ENCODE measurements at regions not wholly inside any gene's neighbourhood (a gene's known extent, or its start where the extent isn't known, plus 50 kb on each side); places are given as distances from the start of the nearest gene placed in this dataset.
"Not testable (repeated sequence)": the region's sequence is repeated elsewhere in the genome, so short reads cannot be mapped to it uniquely, and the experiment has no call there.

DNA sequence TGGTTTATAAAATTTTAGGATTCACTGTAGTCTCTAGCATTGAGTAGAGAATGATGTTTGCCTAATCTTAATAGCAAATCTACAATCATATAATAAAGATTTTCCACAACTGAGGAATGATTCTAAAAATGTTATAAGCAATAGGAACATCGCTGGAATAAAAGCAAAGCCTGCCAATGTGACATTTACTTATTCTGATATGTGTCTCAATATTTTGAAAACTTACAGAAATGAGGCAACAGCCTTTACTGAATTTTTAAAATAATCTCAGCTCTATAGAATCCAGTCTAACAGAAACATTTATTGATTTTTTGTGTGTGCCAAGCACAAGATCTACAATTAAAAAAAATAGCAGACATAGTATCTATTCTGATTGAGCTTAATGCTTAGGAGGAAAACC, 303.7 kb upstream of the CCDC179 start:
- DNase-seq: no peak

GRCh38 chr11:23166376-23166775, 306.1 kb upstream of the CCDC179 start:
- DNase-seq: no peak

GRCh38 chr11:23179609-23180008, 319.3 kb upstream of the CCDC179 start:
- DNase-seq: no peak

DNA sequence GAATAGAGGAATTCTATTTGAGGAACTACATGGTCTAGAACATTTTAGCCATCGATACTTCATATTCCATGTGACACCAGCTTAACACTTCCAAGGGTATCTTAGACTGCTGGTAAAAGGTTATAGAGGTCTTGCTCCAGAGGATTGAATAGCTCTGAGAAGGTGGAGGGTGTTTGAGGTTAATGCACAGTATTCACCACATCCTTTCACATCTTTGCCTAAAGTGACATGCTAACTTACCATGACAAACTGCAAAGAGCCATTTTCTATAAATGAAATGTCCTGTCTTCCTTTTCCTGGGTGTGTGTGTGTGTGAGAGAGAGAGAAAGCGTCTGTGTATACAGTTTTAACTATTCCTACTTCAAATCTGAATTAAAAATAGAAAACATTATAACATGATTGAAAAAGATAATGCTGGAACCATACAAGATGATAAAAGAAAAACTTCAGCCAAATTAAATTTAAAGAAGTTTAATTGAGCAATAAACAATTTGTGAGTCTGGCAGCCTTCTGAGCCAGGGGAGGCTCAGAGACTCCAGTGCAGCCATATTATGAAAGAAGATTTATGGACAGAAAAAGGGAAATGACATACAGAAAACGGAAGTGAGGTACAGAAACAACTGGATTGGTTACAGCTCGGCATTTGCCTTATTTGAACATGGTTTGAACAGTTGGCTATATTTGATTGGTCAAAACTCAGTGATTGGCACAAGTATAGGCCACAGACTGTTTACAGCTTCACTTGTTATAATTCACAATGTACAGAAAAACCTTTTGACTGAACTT, 320.9 kb upstream of the CCDC179 start:
- DNase-seq: no peak

GRCh38 chr11:23192256-23192655, 332.0 kb upstream of the CCDC179 start:
- no peak for DNase-seq

DNA sequence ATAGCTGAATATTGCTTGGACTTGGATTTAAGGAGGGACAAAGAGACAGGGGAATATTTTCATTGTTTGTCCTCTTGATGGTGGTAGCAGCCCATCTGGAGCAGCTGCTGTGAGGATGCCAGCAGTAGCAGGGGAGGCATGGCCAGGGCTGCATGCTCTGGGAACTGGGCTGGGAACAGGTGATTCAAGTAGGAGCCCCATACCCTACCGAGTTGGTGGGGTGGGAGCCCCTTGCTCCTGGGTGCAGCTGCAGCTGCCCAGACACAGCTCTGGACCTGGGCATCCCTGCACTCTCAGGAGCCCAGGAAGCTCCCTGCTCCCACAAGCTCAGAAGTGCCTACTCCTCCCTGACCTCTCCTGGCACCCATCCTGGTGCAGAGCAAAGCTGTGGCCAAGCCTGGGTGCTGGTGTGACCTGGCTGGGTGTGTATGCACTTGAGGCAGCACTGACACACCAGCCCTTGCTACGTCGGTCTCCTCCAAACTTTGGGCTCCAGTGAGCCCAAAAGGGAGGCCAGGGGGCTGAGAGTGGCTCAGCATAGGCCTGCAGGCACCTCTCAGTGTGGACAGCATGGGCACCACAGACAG, 341.8 kb upstream of the CCDC179 start:
- no peak for DNase-seq

DNA sequence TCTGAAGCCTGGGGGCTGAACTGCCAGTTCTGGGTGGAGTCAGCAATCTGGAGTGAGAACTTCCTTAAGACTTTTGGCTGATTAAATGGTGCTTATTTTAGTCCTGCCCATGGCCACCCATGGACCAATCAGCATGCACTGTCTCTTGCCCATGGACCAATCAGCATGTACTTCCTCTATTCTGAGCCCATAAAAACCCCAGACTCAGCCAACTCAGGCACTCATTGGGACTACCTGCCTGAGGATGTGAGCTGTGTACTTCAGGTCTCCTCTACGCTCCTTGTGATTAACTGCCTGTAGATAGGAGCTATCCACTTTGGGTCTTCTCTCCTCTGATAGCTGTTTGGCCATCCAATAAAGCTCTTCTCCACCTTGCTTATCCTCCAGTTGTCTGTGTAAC, 342.3 kb upstream of the CCDC179 start:
- DNase-seq: no peak

DNA sequence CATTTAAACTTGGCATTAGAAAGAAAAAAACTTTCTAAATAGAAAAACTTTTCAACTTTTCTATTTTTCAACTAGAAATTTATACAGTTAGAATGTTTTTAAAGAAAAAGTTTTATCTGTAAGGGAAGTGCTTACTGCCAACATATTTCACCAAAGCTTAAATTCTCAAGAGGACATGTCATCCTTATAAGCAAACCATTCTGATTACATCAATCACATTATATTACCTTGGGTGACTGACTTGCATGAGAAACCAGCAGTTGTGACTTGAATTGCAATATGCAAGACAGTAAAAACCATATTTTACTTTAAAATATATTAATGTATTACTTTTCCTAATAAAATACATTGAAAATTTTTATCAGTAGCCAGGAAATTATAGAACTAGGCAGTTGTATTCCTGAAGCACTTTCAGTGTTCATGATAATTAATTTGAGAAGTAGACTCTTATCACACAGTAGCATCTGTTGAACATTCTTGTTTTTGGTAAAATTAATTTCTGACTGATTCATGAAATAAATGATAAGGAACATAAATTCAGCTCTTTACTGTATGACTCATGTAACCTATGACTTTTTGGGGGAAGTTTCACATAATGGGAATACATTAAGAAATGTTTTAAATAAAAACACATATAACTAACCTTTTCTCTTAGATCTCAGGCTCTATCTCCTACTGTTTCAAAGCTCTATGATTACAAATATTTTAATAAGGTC, 345.0 kb upstream of the CCDC179 start:
- no peak for DNase-seq

DNA sequence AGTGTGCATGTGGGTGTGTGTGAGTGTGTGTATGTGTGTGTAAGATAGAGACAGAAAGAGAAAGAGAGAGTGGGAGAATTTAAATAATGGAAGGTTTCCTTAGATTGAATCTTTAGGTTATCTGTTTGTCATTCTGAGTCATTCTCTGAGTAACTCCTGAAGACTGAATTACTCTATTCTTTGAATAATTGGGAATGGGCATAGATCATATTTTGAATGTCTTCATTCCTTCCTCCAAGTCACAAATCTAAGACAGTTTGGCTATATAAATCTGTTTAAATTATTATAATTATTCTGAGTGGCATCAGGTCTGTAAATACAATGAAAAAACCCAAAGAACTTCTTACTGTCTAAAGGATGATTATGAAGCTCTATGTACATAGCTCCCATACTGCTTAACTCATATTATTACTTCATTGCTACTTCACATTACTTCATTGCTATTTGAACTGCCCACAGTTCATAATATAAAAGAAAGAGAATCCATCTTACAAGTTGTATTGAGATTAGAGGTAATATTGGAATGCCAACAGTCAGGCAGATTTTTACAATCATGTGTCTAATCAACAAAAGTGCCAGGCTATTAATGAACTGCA, 346.6 kb upstream of the CCDC179 start:
- DNase-seq: no peak

GRCh38 chr11:23211221-23211620, 350.9 kb upstream of the CCDC179 start:
- no peak for DNase-seq

- DNase-seq: no peak
Observed at GRCh38 chr11:23212807-23213206, 352.5 kb upstream of the CCDC179 start.

DNA sequence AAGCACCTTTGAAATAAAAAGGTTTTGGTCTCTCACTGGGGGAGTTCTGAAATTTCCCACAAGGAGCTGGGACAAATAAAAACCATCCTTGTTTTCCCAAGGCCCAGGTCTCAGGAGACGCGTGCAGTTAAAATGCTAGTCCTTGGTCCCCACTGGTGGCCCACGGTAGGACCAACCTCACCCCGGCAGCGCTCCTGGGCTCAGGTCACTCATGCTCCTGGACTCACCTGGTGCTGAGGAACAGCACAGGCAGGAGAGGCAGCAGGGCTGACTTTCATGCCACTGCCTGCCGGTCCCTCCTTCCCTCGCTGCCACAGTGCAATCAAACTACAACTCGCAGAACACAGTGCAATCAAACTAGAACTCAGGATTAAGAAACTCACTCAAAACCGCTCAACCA, 356.8 kb upstream of the CCDC179 start:
- DNase-seq: no peak

DNA sequence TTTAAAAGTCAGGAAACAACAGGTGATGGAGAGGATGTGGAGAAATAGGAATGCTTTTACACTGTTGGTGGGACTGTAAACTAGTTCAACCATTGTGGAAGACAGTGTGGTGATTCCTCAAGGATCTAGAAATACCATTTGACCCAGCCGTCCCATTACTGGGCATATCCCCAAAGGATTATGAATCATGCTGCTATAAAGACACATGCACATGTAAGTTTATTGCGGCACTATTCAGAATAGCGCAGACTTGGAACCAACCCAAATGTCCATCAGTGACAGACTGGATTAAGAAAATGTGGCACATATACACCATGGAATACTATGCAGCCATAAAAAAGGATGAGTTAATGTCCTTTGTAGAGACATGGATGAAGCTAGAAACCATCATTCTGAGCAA, 359.8 kb upstream of the CCDC179 start:
- not testable (repeated sequence) for DNase-seq

DNA sequence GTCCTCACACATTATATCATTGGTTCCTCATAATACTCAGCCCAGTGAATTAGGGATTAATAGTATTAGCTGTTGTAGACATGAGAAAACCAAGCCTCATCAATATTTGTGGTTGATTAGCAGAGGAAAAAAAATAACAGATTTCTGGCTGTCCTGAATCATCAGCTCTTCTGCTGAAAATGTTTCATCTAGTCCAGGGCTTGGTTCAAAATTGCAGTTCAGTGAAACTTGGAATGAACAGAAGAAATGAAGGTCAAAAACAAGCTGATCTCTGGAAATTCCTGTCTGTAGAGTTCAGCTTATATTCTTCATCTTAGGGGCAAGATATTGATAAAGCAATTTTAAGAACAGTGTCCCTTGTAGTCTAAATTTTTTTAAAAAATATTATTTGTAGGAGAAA, 361.1 kb upstream of the CCDC179 start:
- no peak for DNase-seq

DNA sequence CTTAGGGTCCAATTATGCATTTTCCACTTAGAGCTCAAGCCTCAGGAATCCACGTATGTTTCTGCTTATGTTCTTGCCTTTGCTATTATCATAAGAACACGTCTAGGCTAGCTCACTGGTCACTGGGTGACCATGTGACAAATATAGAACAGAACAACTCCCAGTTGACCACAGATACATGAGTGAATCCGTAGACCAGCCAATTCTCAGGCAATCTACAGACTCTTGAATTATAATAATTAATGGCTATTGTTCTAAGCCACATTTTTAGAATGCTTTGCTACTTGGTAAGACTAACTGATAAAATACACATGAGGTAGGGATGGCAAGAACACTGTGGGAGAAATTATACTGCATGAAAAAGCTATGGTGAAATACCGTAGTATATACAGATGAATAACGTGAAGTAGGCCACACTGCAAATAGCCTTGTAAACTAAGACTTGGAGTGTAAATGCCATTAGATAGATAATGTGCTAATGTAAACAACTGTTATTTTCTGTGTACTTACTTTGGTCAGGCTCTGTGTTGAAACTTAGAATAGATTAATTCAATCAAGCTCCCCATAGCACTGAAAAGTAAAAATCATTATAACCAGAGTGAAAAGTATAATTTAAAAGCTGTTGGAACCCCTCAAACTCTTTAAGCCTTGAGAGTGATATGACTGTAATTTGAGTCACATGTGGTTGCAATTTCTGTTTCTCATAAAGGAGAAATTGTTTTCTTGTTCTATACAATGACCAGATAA, 366.2 kb upstream of the CCDC179 start:
- DNase-seq: no peak

GRCh38 chr11:23227078-23227445, 366.8 kb upstream of the CCDC179 start:
- DNase-seq: no peak

- DNase-seq: no peak
Observed at GRCh38 chr11:23232652-23233051, 372.4 kb upstream of the CCDC179 start.

- no peak for DNase-seq
Observed at GRCh38 chr11:23233075-23233474, 372.8 kb upstream of the CCDC179 start.

- DNase-seq: no peak
Observed at GRCh38 chr11:23236826-23237555, 376.7 kb upstream of the CCDC179 start.

GRCh38 chr11:23252426-23252825, 392.2 kb upstream of the CCDC179 start:
- no peak for DNase-seq

- DNase-seq: no peak
Observed at GRCh38 chr11:23257088-23257487, 396.8 kb upstream of the CCDC179 start.

GRCh38 chr11:23257556-23257955, 397.3 kb upstream of the CCDC179 start:
- no peak for DNase-seq
